Mesenchymal stem cell (in vitro differentiated cells and primary cell): ENCODE measurements at regions not wholly inside any gene's neighbourhood (a gene's known extent, or its start where the extent isn't known, plus 50 kb on each side); places are given as distances from the start of the nearest gene placed in this dataset.
"Not testable (repeated sequence)": the region's sequence is repeated elsewhere in the genome, so short reads cannot be mapped to it uniquely, and the experiment has no call there.

Source experiments
- DNase-seq: peaks from one replicate; pipeline ENCODE4 v3.0.0-alpha.2; 2013
- H2AFZ ChIP-seq: one replicate; pipeline ENCODE4 v1.6.1; 2013; ENCODE audit warnings: low read depth, mild to moderate bottlenecking, control low read depth, inconsistent platforms, low read length, moderate library complexity
- H2AK5ac ChIP-seq: 2 replicates; pipeline ENCODE4 v1.6.1; 2013; ENCODE audit warnings: low read length, moderate library complexity, mild to moderate bottlenecking, inconsistent platforms; ENCODE audit not compliant: severe bottlenecking
- H2BK120ac ChIP-seq: one replicate; pipeline ENCODE4 v1.6.1; 2013; ENCODE audit warnings: low read depth, mild to moderate bottlenecking, inconsistent platforms, low read length, moderate library complexity
- H2BK12ac ChIP-seq, 2 experiments: one replicate each; pipeline ENCODE4 v1.6.1; 2013; ENCODE audit warnings: inconsistent platforms in 2 of 2, low read length in 2 of 2, mild to moderate bottlenecking in 2 of 2, moderate library complexity in 2 of 2, control low read depth in 1 of 2
- H2BK15ac ChIP-seq: one replicate; pipeline ENCODE4 v1.6.1; 2013; ENCODE audit warnings: mild to moderate bottlenecking, low read depth, inconsistent platforms; ENCODE audit not compliant: poor library complexity, severe bottlenecking
- H2BK5ac ChIP-seq: 2 replicates; pipeline ENCODE4 v1.6.1; 2013; ENCODE audit warnings: low read depth, mild to moderate bottlenecking, low read length, control low read depth, inconsistent platforms; ENCODE audit not compliant: poor library complexity, severe bottlenecking
- H3K14ac ChIP-seq, 2 experiments: one replicate each; pipeline ENCODE4 v1.6.1; 2013; ENCODE audit warnings: inconsistent platforms in 2 of 2, low read length in 2 of 2, control low read depth in 1 of 2, mild to moderate bottlenecking in 1 of 2, moderate library complexity in 1 of 2
- H3K18ac ChIP-seq, 2 experiments: one replicate each; pipeline ENCODE4 v1.6.1; 2013; ENCODE audit warnings: inconsistent platforms in 2 of 2, low read length in 2 of 2, control low read depth in 1 of 2, low read depth in 1 of 2, mild to moderate bottlenecking in 1 of 2
- H3K23ac ChIP-seq, 2 experiments: one replicate each; pipeline ENCODE4 v1.6.1; 2013; ENCODE audit warnings: inconsistent platforms in 2 of 2, low read length in 2 of 2, mild to moderate bottlenecking in 2 of 2, moderate library complexity in 2 of 2, control low read depth in 1 of 2
- H3K27ac ChIP-seq: 2 replicates; pipeline ENCODE4 v1.5.1; 2013; ENCODE audit warnings: mild to moderate bottlenecking, moderate library complexity, low read length, control low read depth, inconsistent platforms; ENCODE audit not compliant: poor library complexity, severe bottlenecking
- H3K27me3 ChIP-seq, 2 experiments: 2 replicates each; pipeline versions ENCODE4 v1.6.1 to v1.7.0; 2013; ENCODE audit warnings: low read length in 2 of 2, mild to moderate bottlenecking in 2 of 2, moderate library complexity in 2 of 2, control low read depth in 1 of 2, inconsistent platforms in 1 of 2; ENCODE audit not compliant: control insufficient read depth in 1 of 2, insufficient read depth in 1 of 2
- H3K36me3 ChIP-seq, 2 experiments: 2 replicates each; pipeline versions ENCODE4 v1.6.1 to v1.7.0; 2013; ENCODE audit warnings: low read length in 2 of 2, control low read depth in 1 of 2, inconsistent platforms in 1 of 2, low read depth in 1 of 2, mild to moderate bottlenecking in 1 of 2; ENCODE audit not compliant: insufficient read depth in 2 of 2, control insufficient read depth in 1 of 2
- H3K4ac ChIP-seq, 2 experiments: one replicate each; pipeline ENCODE4 v1.6.1; 2013; ENCODE audit warnings: inconsistent platforms in 2 of 2, low read length in 2 of 2, mild to moderate bottlenecking in 2 of 2, moderate library complexity in 2 of 2, control low read depth in 1 of 2, low read depth in 1 of 2
- H3K4me1 ChIP-seq: 2 replicates; pipeline ENCODE4 v1.6.1; 2013; ENCODE audit warnings: low read depth, low read length, control low read depth; ENCODE audit not compliant: control insufficient read depth, insufficient read depth
- H3K4me2 ChIP-seq: 2 replicates; pipeline ENCODE4 v1.6.1; 2013; ENCODE audit warnings: low read length, mild to moderate bottlenecking, inconsistent platforms; ENCODE audit not compliant: poor library complexity, severe bottlenecking
- H3K4me3 ChIP-seq, 2 experiments: 2 replicates each; pipeline versions ENCODE4 v1.5.1 to v1.7.0; 2013; ENCODE audit warnings: low read length in 2 of 2, mild to moderate bottlenecking in 2 of 2, control low read depth in 1 of 2, low read depth in 1 of 2; ENCODE audit not compliant: insufficient read depth in 1 of 2
- H3K79me1 ChIP-seq: replicated peaks from 2 replicates; pipeline ENCODE4 v1.6.1; 2013; ENCODE audit warnings: mild to moderate bottlenecking, control low read depth, low read length, inconsistent platforms; ENCODE audit not compliant: poor library complexity, severe bottlenecking
- H3K9ac ChIP-seq: 2 replicates; pipeline ENCODE4 v1.7.0; 2013; ENCODE audit warnings: mild to moderate bottlenecking, low read length, moderate library complexity
- H3K9me3 ChIP-seq: 2 replicates; pipeline ENCODE4 v1.7.0; 2013; ENCODE audit warnings: mild to moderate bottlenecking, low read length; ENCODE audit not compliant: control insufficient read depth
- H4K8ac ChIP-seq: one replicate; pipeline ENCODE4 v1.6.1; 2013; ENCODE audit warnings: inconsistent platforms, mild to moderate bottlenecking, low read length, moderate library complexity
- H4K91ac ChIP-seq: one replicate; pipeline ENCODE4 v1.6.1; 2013; ENCODE audit warnings: mild to moderate bottlenecking, low read length, inconsistent platforms
- WGBS: methylation state at CpG from one replicate; pipeline ENCODE4 v1.1.7; 2013; ENCODE audit warnings: mixed read lengths; 5-methylcytosine and 5-hydroxymethylcytosine counted together

DNA sequence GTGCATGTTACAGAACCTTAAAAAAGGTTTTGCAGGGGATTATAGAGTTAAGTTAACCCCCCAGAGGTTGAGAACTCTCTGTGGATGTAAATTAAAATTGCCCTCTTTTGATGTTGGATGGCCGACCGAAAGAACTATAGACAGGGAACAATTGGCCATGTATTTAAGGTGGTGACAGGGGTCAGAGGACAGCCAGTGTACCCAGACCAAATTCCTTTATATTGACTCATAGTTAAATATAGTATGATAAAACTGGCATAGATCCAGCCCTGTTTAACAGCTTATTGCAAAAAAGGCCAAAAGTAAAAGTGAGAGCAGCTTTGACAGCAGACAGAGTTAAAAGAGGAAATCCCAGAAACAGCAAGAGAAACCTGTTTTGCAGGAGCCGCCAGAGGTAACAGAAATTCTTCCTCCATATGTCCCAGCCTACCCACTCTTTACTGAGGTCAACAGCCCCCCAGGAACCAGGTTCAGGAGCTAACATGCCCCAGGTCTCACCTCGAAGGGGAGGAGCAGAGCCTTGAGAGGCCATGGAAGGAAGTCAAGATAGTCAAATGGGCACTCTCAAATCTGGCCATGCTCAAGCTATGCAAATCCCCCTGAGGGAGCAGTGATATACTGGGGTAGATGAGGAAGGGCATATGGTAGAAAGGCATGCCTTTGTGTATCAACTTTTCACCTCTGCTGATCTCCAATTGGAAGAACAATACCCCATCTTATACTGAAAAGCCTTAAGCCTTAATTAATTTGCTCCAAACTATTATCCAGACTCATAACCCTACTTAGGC, 156.4 kb upstream of the COX7C start:
- 56% methylated on average over 4 of the region's 4 CpGs for WGBS
- no peak overlapping the region for H3K4me3 ChIP-seq
- no peak overlapping the region for H3K9ac ChIP-seq
- no peak overlapping the region for H2BK12ac ChIP-seq
- H2BK15ac ChIP-seq = no peak overlapping the region
- no peak overlapping the region for H2AFZ ChIP-seq
- H3K27me3 ChIP-seq = no peaks in the 10 kb centered on the region
- H3K27ac ChIP-seq = no peak overlapping the region
- H4K8ac ChIP-seq = no peak overlapping the region
- DNase-seq = peak; percentile 13
- H3K79me1 ChIP-seq = no peaks in the 10 kb centered on the region
- H3K23ac ChIP-seq = no peak overlapping the region
- no peak overlapping the region for H3K4ac ChIP-seq
- H2BK120ac ChIP-seq = no peak overlapping the region
- H3K18ac ChIP-seq = no peak overlapping the region
- no peaks in the 10 kb centered on the region for H3K36me3 ChIP-seq
- H3K4me1 ChIP-seq = peaks cover 5% of the 10 kb centered on the region
- H3K4me2 ChIP-seq = no peak overlapping the region
- H2BK5ac ChIP-seq = no peak overlapping the region
- H3K9me3 ChIP-seq = peaks cover 13% of the 10 kb centered on the region
- no peak overlapping the region for H3K14ac ChIP-seq
- no peak overlapping the region for H4K91ac ChIP-seq
- H2AK5ac ChIP-seq = no peak overlapping the region

DNA sequence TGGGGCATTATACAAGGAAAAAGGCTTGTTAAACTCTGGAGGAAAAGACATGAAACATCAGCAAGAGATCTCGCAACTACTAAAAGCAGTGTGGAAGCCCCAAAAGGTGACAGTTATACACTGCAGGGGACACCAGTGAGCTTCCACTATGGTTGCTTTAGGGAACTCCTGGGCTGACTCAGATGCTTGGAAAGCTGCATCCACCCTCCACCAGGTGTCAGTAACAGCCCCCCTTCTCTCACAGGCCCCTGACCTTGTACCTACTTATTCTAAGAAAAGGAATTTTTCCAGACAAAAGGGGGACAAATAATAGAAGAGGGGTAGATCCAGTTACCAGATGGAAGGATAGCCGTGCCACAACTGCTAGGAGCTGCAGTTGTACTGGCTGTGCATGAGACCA, 154.4 kb upstream of the COX7C start:
- no peaks in the 10 kb centered on the region for H3K27me3 ChIP-seq
- peaks cover 5% of the 10 kb centered on the region for H3K4me1 ChIP-seq
- H2BK5ac ChIP-seq = no peak overlapping the region
- WGBS = 41% methylated on average over 2 of the region's 2 CpGs
- H3K27ac ChIP-seq = no peak overlapping the region
- no peak overlapping the region for H2BK12ac ChIP-seq
- H2BK15ac ChIP-seq = no peak overlapping the region
- H3K4ac ChIP-seq = no peak overlapping the region
- H3K23ac ChIP-seq = no peak overlapping the region
- no peak overlapping the region for H4K91ac ChIP-seq
- H3K36me3 ChIP-seq = no peaks in the 10 kb centered on the region
- no peak overlapping the region for H2AK5ac ChIP-seq
- H3K79me1 ChIP-seq = no peaks in the 10 kb centered on the region
- no peak overlapping the region for H2BK120ac ChIP-seq
- H2AFZ ChIP-seq = no peak overlapping the region
- H3K18ac ChIP-seq = no peak overlapping the region
- DNase-seq = no peak
- H3K4me3 ChIP-seq = no peak overlapping the region
- no peak overlapping the region for H3K14ac ChIP-seq
- no peak overlapping the region for H3K9ac ChIP-seq
- H3K4me2 ChIP-seq = no peak overlapping the region
- peaks cover 9% of the 10 kb centered on the region for H3K9me3 ChIP-seq
- H4K8ac ChIP-seq = no peak overlapping the region

DNA sequence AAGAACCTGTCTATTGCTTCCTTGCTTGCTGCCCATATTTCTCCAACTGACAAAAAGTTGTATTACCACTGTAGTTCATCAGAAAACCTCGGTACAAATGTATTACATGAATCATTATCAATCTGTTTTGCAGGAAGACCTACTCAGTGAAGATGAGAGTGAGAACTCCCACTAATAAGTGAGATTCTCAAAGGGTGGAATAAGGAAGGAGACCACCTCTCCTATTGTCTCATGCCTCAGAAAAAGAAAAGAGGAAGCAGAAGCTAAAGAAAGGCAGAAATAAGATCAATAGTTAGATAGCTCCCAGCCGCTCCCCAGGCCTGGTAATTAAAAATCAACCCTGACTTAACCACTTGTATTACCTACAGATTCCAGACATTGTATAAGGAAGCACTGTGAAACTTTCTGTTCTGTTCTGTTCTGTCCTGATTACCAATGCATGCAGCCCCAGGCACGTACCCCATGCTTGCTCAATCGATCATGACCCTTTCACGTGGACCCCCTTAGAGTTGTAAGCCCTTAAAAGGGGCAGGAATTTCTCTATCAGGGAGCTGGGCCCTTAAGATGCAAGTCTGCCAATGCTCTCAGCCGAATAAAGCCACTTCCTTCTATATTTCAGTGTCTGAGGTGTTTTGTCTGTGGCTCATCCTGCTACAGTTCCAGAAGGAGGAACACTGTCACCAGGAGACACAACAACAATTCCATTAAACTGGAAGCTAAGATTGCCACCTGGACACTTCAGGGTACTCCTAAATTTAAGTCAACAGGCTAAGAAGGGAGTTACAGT, 152.5 kb upstream of the COX7C start:
- Histone ChIP-seq H2BK12ac (no peak overlapping the region), H2AK5ac (no peak overlapping the region), H3K14ac (no peak overlapping the region), H4K91ac (no peak overlapping the region), H3K4ac (no peak overlapping the region), H3K23ac (no peak overlapping the region), H3K36me3 (no peaks in the 10 kb centered on the region), H3K18ac (no peak overlapping the region), H3K9ac (no peak overlapping the region), H3K27me3 (no peaks in the 10 kb centered on the region), H2BK5ac (no peak overlapping the region), H3K27ac (no peak overlapping the region), H3K4me2 (no peak overlapping the region), H3K9me3 (peaks cover 9% of the 10 kb centered on the region), H2BK15ac (no peak overlapping the region), H3K79me1 (no peaks in the 10 kb centered on the region), H3K4me3 (no peak overlapping the region), H2AFZ (no peak overlapping the region), H3K4me1 (peaks cover 5% of the 10 kb centered on the region), H2BK120ac (no peak overlapping the region), H4K8ac (no peak overlapping the region)
- no peak for DNase-seq
- 52% methylated on average over 5 of the region's 6 CpGs for WGBS

DNA sequence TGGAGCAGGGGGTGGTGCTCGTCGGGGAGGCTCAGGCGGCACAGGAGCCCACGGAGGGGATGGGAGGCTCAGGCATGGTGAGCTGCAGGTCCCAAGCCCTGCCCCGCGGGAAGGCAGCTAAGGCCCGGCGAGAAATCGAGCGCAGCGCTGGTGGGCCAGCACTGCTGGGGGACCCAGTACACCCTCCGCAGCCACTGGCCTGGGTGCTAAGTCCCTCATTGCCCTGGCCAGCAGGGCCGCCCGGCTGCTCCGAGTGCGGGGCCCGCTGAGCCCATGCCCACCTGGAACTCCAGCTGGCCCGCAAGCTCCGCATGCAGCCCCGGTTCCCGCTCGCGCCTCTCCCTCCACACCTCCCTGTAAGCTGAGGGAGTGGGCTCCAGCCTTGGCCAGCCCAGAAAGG, 151.0 kb upstream of the COX7C start:
- WGBS = 91% methylated on average over 17 of the region's 23 CpGs
- not testable (repeated sequence) for DNase-seq, H3K9ac ChIP-seq, H3K79me1 ChIP-seq, H2AK5ac ChIP-seq, H3K9me3 ChIP-seq, H3K4me3 ChIP-seq, H3K18ac ChIP-seq, H3K23ac ChIP-seq, H3K27me3 ChIP-seq, H3K4ac ChIP-seq, H3K4me1 ChIP-seq, H2BK12ac ChIP-seq, H3K36me3 ChIP-seq, H2BK5ac ChIP-seq, H3K14ac ChIP-seq, H3K4me2 ChIP-seq, H2AFZ ChIP-seq, H4K91ac ChIP-seq, H3K27ac ChIP-seq, H4K8ac ChIP-seq, H2BK120ac ChIP-seq, H2BK15ac ChIP-seq
